NCI-H1105 treated with DMSO at 0.1 percent for 48 hours (cell line): ENCODE measurements at regions not wholly inside any gene's neighbourhood (a gene's known extent, or its start where the extent isn't known, plus 50 kb on each side); places are given as distances from the start of the nearest gene placed in this dataset.

Experiments used
- DNase-seq: peaks from one replicate; lab custom pipeline; 2025; lab: John Stamatoyannopoulos, UW

DNA sequence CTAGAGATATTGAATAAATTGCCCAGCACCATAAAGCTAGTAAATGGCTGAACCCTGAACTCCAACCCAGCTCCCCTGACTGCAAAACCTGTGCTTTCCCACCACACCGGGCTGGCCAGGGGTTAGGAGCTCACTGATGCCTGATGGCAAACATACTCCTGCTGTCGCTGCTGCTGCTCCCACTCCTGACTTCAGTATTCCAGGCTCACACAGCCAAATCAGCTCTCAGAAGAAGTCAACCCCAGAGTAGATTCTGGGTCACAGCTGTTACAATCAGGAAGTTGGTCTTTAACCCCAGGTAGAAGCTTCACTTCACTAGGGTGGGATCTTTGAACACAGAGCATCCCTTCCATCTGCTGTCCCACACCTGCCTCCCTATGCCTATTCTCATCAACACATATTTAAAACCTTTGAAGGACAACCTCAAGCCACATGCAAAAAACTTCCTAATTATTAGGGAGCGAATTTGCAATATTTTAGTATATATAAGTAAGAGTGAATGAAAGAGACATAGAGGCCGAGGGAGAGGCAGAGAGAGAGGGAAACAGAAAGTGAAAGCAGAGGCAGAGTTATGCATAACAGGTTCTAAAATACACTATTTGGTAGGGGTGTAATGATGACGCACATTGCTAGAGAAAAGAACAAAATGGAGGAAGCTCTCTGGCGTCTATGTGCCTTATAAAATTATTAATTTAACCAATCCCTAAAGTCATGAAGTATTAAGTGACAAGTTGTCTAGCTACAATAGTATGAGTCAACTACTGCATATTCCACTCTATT is 99.4 kb upstream of the SERP2 start:
- DNase-seq, result no peak

- no peak for DNase-seq
Observed at GRCh38 chr13:44274771-44275205, 98.8 kb upstream of the SERP2 start.

- DNase-seq, result no peak
Observed at GRCh38 chr13:44275381-44275780, 98.2 kb upstream of the SERP2 start.

GRCh38 chr13:44276061-44276460 is 97.6 kb upstream of the SERP2 start:
- DNase-seq, result no peak

GRCh38 chr13:44277459-44277858 is 96.2 kb upstream of the SERP2 start:
- no peak for DNase-seq

DNA sequence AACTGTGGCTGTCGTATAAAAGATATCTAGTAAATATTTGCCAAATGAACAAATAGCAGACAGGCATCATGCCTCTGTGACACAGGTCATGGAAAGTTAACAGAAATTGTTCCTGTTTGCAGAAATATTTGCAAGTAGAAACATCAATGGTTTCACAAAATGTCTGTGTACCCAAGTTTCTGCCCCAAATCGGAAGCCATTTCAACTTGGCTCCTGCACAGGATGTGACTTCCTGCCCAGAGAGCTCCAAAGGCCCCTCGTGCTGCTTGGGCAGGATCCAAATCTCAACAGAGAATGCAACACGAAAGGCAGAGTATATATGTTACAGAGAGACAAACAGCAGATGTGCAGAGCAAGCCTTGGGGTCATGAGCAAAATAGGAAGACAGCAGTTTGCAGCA is 95.5 kb upstream of the SERP2 start:
- DNase-seq, result no peak

- DNase-seq, result no peak
Observed at GRCh38 chr13:44280456-44280855, 93.2 kb upstream of the SERP2 start.

GRCh38 chr13:44281252-44282000 is 92.2 kb upstream of the SERP2 start:
- no peak for DNase-seq

DNA sequence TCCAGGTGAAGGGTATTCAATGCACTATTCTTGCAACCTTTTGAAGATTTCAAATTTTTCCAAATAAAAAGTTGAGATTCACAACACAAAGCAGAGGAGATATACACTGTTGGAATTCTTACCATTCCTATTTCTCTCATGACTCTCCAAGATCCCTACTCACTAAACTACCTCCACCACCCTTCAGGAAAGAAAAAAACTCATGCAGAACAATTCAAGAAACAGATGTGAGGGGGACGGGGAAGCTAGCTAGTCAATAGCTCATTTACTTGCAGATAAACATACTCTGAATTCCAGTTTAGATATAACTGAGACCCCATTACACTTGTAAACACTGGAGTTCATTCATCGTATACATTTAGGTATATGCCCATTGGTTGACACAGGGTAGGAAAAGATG is 90.0 kb upstream of the SERP2 start:
- DNase-seq, result no peak

DNA sequence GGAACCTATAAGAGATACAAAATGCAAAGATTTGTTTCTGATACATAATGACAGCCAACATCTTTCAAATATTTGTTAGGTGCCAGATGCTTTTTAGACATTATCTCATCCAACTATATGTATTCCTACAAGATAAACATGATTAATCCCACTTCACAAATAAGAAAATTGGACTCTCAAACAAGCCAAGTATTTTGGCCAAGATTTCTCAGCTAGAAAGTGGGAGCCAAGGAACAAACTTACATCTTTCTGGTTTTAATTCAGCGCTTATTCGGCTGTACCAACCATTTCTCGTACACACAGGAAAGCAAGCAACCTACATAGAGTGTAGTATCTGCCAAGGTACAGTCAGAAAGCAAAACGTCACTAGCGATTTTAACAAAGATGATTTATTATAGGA is 85.7 kb upstream of the SERP2 start:
- DNase-seq, result no peak

GRCh38 chr13:44292545-44292944 is 81.1 kb upstream of the SERP2 start:
- DNase-seq, result no peak

DNA sequence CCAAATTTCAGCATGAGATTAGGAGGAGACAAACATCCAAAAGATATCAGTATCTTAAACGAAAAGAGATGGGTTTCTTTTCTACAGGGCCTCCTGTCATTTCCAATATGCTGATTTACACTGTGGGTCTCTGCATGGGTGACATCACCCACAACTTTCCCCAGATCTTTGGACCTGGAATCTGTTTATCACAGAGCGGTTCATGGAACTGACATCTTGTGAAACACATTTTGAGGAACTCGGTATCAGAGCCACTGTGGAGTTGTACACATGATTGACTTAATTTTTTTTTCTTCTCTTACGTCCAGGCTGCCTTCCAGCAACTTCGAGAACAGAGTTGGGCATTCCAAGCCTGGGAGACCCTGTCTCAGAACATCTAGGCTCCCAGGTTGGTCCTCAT is 80.2 kb upstream of the SERP2 start:
- DNase-seq, result no peak

DNA sequence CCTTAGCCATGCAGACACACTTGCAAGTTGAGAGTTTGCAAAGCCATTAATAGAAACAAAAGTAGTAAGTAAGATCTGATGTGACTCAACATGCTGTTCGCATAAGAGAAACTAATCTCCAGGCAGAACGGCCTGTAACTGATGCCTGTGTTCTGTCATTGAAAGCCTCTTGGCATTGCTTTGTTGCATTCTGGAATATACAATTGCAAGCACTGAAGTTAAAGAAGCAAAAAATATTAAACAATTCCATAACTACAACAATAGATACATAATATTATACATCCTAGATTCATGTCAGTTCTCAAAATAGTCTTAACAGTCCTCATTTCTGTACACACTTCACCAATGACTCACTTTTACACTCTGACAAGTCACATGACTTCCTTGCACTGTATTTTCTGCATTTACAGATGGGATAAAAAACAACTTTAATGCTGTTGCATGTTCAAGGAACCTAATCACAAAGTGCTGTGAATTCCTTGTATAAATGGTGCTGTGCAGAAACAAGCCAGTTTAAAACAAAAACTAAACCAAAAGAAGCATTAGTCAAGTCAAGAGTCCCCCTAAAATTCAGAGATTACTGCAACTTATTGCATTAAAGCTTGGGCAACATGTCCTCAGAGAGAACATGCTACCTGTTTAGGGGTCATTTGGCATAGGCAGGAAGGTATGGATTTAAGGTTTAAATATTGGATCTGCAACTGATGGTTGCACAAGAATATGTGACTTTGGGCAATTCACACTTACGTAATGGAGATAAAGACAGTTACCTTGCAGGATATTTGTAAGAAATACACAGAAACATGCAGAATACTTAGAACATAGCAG is 79.5 kb upstream of the SERP2 start:
- DNase-seq, result no peak

- DNase-seq, result no peak
Observed at GRCh38 chr13:44294876-44295275, 78.7 kb upstream of the SERP2 start.

GRCh38 chr13:44296856-44297255 is 76.8 kb upstream of the SERP2 start:
- no peak for DNase-seq

DNA sequence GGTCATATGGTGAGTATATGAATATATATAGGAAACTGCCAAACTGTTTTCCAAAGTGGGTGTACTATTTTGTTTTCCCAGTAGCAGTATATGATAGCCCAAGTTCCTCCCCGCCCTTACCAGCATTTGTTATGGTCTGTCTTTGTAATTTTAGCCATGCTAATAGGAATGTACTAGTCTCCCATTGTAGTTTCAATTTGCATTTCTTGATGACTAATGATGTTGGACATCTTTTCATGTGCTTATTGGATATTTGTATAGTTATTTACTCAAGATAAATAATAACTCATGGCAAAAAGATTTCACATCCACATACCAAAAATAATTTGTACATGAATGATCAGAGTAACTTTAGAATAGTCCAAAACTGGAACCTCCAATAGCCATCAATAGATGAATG is 75.3 kb upstream of the SERP2 start:
- no peak for DNase-seq

DNA sequence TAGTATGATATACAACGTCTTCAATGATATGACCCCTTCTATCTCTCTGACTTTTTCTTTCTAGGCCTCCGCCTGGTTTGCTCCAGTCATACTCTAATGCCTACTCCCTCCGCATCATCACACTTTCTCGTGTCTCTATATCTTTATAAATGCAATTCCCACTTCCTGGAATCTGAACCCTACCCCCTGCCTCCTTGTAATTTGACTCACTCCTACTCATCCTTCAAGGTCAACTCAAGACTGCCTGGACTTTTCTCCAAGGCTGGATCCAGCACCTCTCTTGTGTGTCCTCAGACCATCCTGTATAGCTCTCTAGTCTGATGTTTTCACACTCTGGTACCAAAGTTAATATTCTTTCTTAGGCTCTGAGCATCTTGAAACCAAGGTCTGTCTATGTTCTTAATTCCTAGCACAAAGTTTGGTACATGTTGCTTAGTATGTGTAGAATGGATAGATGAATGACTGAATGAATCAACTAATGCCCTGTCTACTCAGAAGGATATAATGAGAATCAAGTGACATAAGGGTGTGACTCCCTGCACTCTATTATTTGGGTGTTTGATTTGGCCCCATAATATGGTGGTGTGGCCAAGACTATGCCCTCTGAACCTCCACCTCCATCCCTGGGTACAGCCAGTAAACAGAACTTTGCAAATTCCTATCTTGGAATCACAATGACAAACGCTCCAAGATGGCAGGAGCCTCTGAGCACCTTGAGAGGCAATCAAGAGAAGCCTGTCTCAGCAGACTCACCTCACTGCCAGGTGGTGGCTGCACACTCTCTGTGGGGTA is 74.3 kb upstream of the SERP2 start:
- DNase-seq, result no peak

GRCh38 chr13:44300895-44301638 is 72.6 kb upstream of the SERP2 start:
- DNase-seq, result no peak

- no peak for DNase-seq
Observed at GRCh38 chr13:44301639-44302015, 72.0 kb upstream of the SERP2 start.

GRCh38 chr13:44302233-44302632 is 71.4 kb upstream of the SERP2 start:
- DNase-seq, result no peak

GRCh38 chr13:44302940-44303575 is 70.6 kb upstream of the SERP2 start:
- DNase-seq, result no peak
